PFSK-1 (cell line): ENCODE measurements at regions not wholly inside any gene's neighbourhood (a gene's known extent, or its start where the extent isn't known, plus 50 kb on each side); places are given as distances from the start of the nearest gene placed in this dataset.

Experiments used
- FOXP2 ChIP-seq: optimal IDR thresholded peaks from 2 replicates; pipeline ENCODE3; 2011; ENCODE audit warnings: borderline replicate concordance, control low read depth, inconsistent platforms; ENCODE audit not compliant: insufficient read depth; ENCODE audit errors: extremely low read length, extremely low read depth
- POLR2AphosphoS5 ChIP-seq: IDR thresholded peaks from 2 replicates; pipeline ENCODE4 v1.6.1; 2012; ENCODE audit warnings: low read depth, mild to moderate bottlenecking, control low read depth, low read length, moderate library complexity
- SIN3A ChIP-seq: IDR thresholded peaks from 2 replicates; pipeline ENCODE4 v1.6.1; 2012; ENCODE audit warnings: mild to moderate bottlenecking, low read length, moderate library complexity, borderline replicate concordance; ENCODE audit not compliant: insufficient read depth
- TAF1 ChIP-seq: IDR thresholded peaks from 2 replicates; pipeline ENCODE4 v1.6.1; 2012; ENCODE audit warnings: low read length, control low read depth, borderline replicate concordance; ENCODE audit not compliant: insufficient read depth
- TF ChIP-seq, protein P1 (sequence below), 2 experiments: IDR thresholded peaks; 2 replicates each; pipeline versions ENCODE4 v1.6.1 to v1.8.0; 2011 to 2012; ENCODE audit warnings: low read depth in 2 of 2, low read length in 2 of 2, control low read depth in 1 of 2, inconsistent platforms in 1 of 2, mild to moderate bottlenecking in 1 of 2, moderate library complexity in 1 of 2; ENCODE audit not compliant: insufficient read depth in 1 of 2

DNA sequence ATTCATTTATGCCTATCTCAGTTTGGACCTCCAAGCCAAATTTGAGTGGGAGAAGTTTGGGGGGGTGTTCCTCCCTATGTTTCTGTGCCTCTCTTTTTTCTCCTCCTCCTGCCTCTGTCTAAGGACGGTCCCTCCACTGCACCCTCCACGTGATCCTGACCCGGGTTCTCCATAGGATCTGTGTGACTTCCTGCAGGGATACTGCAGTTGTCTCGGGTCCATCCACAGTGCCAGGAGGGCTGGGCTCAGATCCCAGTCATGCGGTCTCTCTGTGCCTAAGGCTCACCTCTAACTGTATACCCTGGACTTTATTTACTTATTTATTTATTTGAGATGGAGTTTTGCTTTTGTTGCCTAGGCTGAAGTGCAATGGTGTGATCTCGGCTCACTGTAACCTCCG lies 1354.5 kb downstream of the BRD1 start:
- TF ChIP-seq, protein P1, sequence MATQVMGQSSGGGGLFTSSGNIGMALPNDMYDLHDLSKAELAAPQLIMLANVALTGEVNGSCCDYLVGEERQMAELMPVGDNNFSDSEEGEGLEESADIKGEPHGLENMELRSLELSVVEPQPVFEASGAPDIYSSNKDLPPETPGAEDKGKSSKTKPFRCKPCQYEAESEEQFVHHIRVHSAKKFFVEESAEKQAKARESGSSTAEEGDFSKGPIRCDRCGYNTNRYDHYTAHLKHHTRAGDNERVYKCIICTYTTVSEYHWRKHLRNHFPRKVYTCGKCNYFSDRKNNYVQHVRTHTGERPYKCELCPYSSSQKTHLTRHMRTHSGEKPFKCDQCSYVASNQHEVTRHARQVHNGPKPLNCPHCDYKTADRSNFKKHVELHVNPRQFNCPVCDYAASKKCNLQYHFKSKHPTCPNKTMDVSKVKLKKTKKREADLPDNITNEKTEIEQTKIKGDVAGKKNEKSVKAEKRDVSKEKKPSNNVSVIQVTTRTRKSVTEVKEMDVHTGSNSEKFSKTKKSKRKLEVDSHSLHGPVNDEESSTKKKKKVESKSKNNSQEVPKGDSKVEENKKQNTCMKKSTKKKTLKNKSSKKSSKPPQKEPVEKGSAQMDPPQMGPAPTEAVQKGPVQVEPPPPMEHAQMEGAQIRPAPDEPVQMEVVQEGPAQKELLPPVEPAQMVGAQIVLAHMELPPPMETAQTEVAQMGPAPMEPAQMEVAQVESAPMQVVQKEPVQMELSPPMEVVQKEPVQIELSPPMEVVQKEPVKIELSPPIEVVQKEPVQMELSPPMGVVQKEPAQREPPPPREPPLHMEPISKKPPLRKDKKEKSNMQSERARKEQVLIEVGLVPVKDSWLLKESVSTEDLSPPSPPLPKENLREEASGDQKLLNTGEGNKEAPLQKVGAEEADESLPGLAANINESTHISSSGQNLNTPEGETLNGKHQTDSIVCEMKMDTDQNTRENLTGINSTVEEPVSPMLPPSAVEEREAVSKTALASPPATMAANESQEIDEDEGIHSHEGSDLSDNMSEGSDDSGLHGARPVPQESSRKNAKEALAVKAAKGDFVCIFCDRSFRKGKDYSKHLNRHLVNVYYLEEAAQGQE (IDR thresholded peaks at IDR 0.05; ENCODE audit: insufficient read depth in 1 of 2, low read depth in 2 of 2, low read length in 2 of 2): no peak
- TF ChIP-seq POLR2AphosphoS5 (no peak), TAF1 (no peak), SIN3A (no peak), FOXP2 (no peak)

DNA sequence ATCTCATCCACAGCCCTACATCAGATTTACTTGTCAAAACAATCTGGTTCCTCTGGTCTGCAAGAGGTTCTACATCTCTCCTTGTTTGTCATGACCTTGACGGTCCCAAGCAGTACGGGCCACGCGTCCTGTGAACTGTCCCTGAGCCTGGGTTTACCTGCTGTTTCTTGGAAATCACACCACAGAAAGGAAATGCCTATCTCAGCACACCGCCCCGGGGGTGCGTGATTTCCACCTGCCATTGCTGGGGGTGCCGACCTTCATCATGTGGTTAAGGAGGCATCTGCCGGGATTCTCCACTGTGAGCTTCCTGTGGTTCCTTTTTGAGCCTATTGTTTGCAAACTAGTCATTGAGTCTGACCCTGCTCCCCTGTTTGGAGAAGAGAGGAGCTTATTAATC lies 1363.4 kb downstream of the BRD1 start:
- no peak for TF ChIP-seq POLR2AphosphoS5
- no peak for TF ChIP-seq SIN3A

DNA sequence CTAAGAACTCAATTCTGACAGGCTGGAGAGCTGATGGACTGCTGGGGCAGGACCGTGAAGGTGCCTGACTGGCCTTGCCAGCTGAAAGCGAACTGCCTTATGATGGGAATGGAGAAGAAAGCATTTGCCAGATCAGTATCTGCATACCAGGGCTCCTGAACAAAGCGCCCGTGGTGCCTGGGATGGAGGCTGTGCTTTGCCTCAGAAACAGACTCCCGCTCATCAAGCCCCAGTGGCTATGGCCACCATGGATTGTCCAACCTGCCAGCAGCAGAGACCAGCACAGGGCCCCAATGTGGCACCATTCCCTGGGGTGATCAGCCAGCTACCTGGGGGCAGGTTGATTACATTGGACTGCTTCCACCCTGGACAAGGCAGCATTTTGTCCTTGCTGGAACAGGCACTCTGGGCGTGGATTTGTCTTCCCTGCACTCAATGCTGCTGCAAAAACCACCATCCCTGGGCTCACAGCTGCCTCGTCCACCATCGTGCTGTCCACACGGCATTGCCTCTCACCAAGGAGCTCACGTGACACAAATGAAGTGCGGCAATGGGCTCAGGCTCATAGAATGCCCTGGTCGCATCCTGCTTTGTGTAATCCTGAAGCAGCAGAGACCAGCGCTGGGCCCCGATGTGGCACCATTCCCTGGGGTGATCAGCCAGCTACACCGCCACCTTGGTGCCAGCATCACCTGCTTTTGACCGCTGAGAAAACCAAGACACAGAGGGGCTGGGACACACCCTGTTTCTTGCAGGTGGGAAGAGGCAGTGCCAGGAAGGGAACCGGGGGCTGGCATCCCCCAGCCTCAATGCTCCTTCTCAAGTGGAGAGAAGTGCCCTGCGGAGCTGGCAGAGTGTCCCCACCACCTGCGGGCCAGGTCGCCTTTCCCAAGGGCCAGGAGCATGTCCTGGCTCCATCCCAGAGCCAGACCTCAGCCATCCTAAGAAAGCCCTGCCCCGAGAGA lies 1367.5 kb downstream of the BRD1 start:
- TF ChIP-seq, protein P1 (IDR thresholded peaks at IDR 0.05; ENCODE audit: insufficient read depth in 1 of 2, low read depth in 2 of 2, low read length in 2 of 2): no peak
- TF ChIP-seq TAF1: no peak
- TF ChIP-seq POLR2AphosphoS5: no peak
- no peak for TF ChIP-seq FOXP2
- no peak for TF ChIP-seq SIN3A

DNA sequence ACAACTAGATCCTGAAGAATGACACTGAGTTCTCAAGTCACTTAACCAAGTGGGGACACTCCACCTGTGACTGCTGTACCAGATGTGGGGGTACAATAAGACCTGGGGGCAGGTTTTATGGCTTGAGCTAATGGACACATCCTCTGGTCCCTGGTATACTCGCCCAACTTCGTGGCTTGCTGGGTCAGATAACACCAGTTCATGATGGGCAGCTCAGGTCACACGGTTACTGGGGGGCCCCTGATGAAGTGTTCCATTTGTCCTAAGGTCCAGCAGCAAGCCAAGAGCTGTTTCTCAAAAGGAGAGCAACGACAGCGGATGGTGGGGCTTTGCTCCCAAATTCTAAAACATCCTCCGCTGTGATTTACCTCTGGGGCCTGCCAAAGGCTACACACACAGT lies 1368.4 kb downstream of the BRD1 start:
- TF ChIP-seq, protein P1 (IDR thresholded peaks at IDR 0.05; ENCODE audit: insufficient read depth in 1 of 2, low read depth in 2 of 2, low read length in 2 of 2): no peak
- no peak for TF ChIP-seq POLR2AphosphoS5
- no peak for TF ChIP-seq TAF1
- no peak for TF ChIP-seq SIN3A
- TF ChIP-seq FOXP2: no peak

GRCh38 chr22:48456449-48456848 lies 1371.2 kb downstream of the BRD1 start:
- TF ChIP-seq, protein P1 (IDR thresholded peaks at IDR 0.05; ENCODE audit: insufficient read depth in 1 of 2, low read depth in 2 of 2, low read length in 2 of 2): no peak
- no peak for TF ChIP-seq POLR2AphosphoS5
- TF ChIP-seq SIN3A: no peak
- TF ChIP-seq FOXP2: no peak
- TF ChIP-seq TAF1: no peak
